H1 (cell line): ENCODE measurements at regions not wholly inside any gene's neighbourhood (a gene's known extent, or its start where the extent isn't known, plus 50 kb on each side); places are given as distances from the start of the nearest gene placed in this dataset.
"Not testable (repeated sequence)": the region's sequence is repeated elsewhere in the genome, so short reads cannot be mapped to it uniquely, and the experiment has no call there.

ENCODE experiments used
- CTCF ChIA-PET: fragments of 300-600 bp; sonication (Branson Sonifier 250); formaldehyde crosslinking; loops from one replicate; lab custom pipeline; 2021; ENCODE audit not compliant: partially characterized antibody; lab: Charles Lee
- POLR2A ChIA-PET: fragments of 300-600 bp; sonication (Branson Sonifier 250); formaldehyde crosslinking; loops from one replicate; lab custom pipeline; 2021; ENCODE audit warnings: inconsistent platforms; ENCODE audit not compliant: partially characterized antibody; lab: Charles Lee
- DNase-seq, 2 experiments: peaks; one replicate each; pipeline versions ENCODE4 v3.0.0 to v3.0.0-alpha.2; 2010 to 2022; ENCODE audit warnings: low spot score in 2 of 2, low read depth in 1 of 2, mixed read lengths in 1 of 2
- FAIRE-seq: peaks from 2 replicates; lab custom pipeline; 2011; peaks lifted over from hg19 to GRCh38; lab: Jason Lieb, UNC
- H2AFZ ChIP-seq: 2 replicates; pipeline ENCODE4 v1.8.1; 2012; ENCODE audit warnings: low read length, inconsistent platforms
- H2AK5ac ChIP-seq: 2 replicates; pipeline ENCODE4 v1.6.1; 2013; ENCODE audit warnings: low read depth, low read length
- H2BK120ac ChIP-seq: replicated peaks from 2 replicates; pipeline ENCODE3; 2013; ENCODE audit warnings: low read depth, low read length, inconsistent platforms
- H2BK12ac ChIP-seq: 2 replicates; pipeline ENCODE4 v1.6.1; 2013; ENCODE audit warnings: low read depth, low read length
- H2BK15ac ChIP-seq: 2 replicates; pipeline ENCODE4 v1.6.1; 2013; ENCODE audit warnings: low read length
- H2BK20ac ChIP-seq: 2 replicates; pipeline ENCODE4 v1.6.1; 2013; ENCODE audit warnings: low read length
- H2BK5ac ChIP-seq: 2 replicates; pipeline ENCODE4 v1.6.1; 2013; ENCODE audit warnings: low read depth, low read length
- H3K14ac ChIP-seq: 2 replicates; pipeline ENCODE4 v1.6.1; 2013; ENCODE audit warnings: inconsistent platforms; ENCODE audit not compliant: insufficient read length
- H3K18ac ChIP-seq: 2 replicates; pipeline ENCODE4 v1.6.1; 2013; ENCODE audit warnings: low read length; ENCODE audit errors: extremely low read depth
- H3K23ac ChIP-seq: 2 replicates; pipeline ENCODE4 v1.6.1; 2013; ENCODE audit warnings: inconsistent platforms; ENCODE audit not compliant: insufficient read length
- H3K23me2 ChIP-seq: 2 replicates; pipeline ENCODE4 v1.6.1; 2013; ENCODE audit warnings: low read depth, low read length
- H3K27ac ChIP-seq: 2 replicates; pipeline ENCODE4 v1.6.1; 2011; ENCODE audit warnings: low read depth, low read length, inconsistent platforms
- H3K27me3 ChIP-seq, 4 experiments: replicated peaks in 1 of 4; 1 replicate in 1 of 4; 2 replicates in 3 of 4; pipeline versions ENCODE4 v1.6.1 to v1.8.1; 2011 to 2013; ENCODE audit warnings: low read length in 3 of 4, mild to moderate bottlenecking in 3 of 4, inconsistent platforms in 2 of 4, mixed read lengths in 2 of 4, moderate library complexity in 1 of 4; ENCODE audit not compliant: control insufficient read depth in 3 of 4, insufficient read depth in 3 of 4; ENCODE audit errors: extremely low read depth in 1 of 4
- H3K36me3 ChIP-seq, 4 experiments: 2 replicates each; pipeline versions ENCODE4 v1.6.1 to v1.8.1; 2011 to 2013; ENCODE audit warnings: mild to moderate bottlenecking in 4 of 4, low read length in 3 of 4, moderate library complexity in 2 of 4, control low read depth in 1 of 4, inconsistent platforms in 1 of 4; ENCODE audit not compliant: insufficient read depth in 4 of 4, control insufficient read depth in 2 of 4
- H3K4ac ChIP-seq: replicated peaks from 2 replicates; pipeline ENCODE3; 2013; ENCODE audit warnings: low read length, low read depth, mixed read lengths, inconsistent platforms; ENCODE audit not compliant: insufficient read length
- H3K4me1 ChIP-seq, 4 experiments: replicated peaks in 1 of 4; 1 replicate in 1 of 4; 2 replicates in 3 of 4; pipeline versions ENCODE4 v1.6.1 to v1.8.1; 2011 to 2013; ENCODE audit warnings: low read length in 3 of 4, inconsistent platforms in 2 of 4, mixed read lengths in 1 of 4; ENCODE audit not compliant: insufficient read depth in 4 of 4, control insufficient read depth in 3 of 4
- H3K4me2 ChIP-seq, 2 experiments: 2 replicates each; pipeline versions ENCODE4 v1.6.1 to v1.8.1; 2011 to 2013; ENCODE audit warnings: low read depth in 2 of 2, low read length in 2 of 2, control low read depth in 1 of 2, inconsistent platforms in 1 of 2, mild to moderate bottlenecking in 1 of 2; ENCODE audit not compliant: insufficient read depth in 1 of 2
- H3K4me3 ChIP-seq, 4 experiments: fragments of 200-600, 300-600 bp in 1 of 4; sonication (generic), shearing (Covaris generic), sonication (Bioruptor Twin) in 1 of 4; 2 replicates each; pipeline versions ENCODE4 v1.5.1 to v1.8.1; 2011 to 2016; ENCODE audit warnings: low read length in 4 of 4, low read depth in 3 of 4, control low read depth in 2 of 4, inconsistent platforms in 2 of 4, mild to moderate bottlenecking in 2 of 4, mixed read lengths in 1 of 4, moderate library complexity in 1 of 4; ENCODE audit not compliant: insufficient read depth in 2 of 4; ENCODE audit errors: extremely low read depth in 1 of 4
- H3K56ac ChIP-seq: replicated peaks from 2 replicates; pipeline ENCODE3; 2013; ENCODE audit warnings: low read depth, mild to moderate bottlenecking, mixed read lengths, low read length, inconsistent platforms; ENCODE audit not compliant: insufficient read length
- H3K79me1 ChIP-seq: 2 replicates; pipeline ENCODE4 v1.6.1; 2013; ENCODE audit warnings: low read depth, low read length, control low read depth
- H3K79me2 ChIP-seq, 2 experiments: 2 replicates each; pipeline versions ENCODE4 v1.6.1 to v1.8.1; 2012 to 2013; ENCODE audit warnings: low read length in 2 of 2, mild to moderate bottlenecking in 2 of 2, inconsistent platforms in 1 of 2; ENCODE audit not compliant: insufficient read depth in 2 of 2, control insufficient read depth in 1 of 2
- H3K9ac ChIP-seq, 4 experiments: replicated peaks in 1 of 4; 1 replicate in 1 of 4; 2 replicates in 3 of 4; pipeline versions ENCODE4 v1.6.1 to v1.8.1; 2011 to 2013; ENCODE audit warnings: low read depth in 3 of 4, low read length in 3 of 4, control low read depth in 2 of 4, mild to moderate bottlenecking in 2 of 4, moderate library complexity in 2 of 4, inconsistent platforms in 1 of 4; ENCODE audit errors: extremely low read depth in 1 of 4
- H3K9me3 ChIP-seq, 2 experiments: 2 replicates each; pipeline versions ENCODE4 v1.6.1 to v1.8.1; 2012 to 2013; ENCODE audit warnings: mild to moderate bottlenecking in 2 of 2, moderate library complexity in 2 of 2, control low read depth in 1 of 2, inconsistent platforms in 1 of 2, low read depth in 1 of 2, low read length in 1 of 2, mixed read lengths in 1 of 2; ENCODE audit not compliant: insufficient read depth in 2 of 2
- H4K20me1 ChIP-seq, 2 experiments: replicated peaks in 1 of 2; 2 replicates each; pipeline versions ENCODE3 to v1.8.1; 2011 to 2013; ENCODE audit warnings: inconsistent platforms in 2 of 2, low read length in 2 of 2, mild to moderate bottlenecking in 1 of 2; ENCODE audit not compliant: insufficient read depth in 2 of 2, control insufficient read depth in 1 of 2
- H4K5ac ChIP-seq: 2 replicates; pipeline ENCODE4 v1.6.1; 2013; ENCODE audit warnings: low read length, low read depth, mixed read lengths, inconsistent platforms; ENCODE audit not compliant: insufficient read length
- H4K8ac ChIP-seq: 2 replicates; pipeline ENCODE4 v1.8.0; 2013; ENCODE audit warnings: mild to moderate bottlenecking, moderate library complexity, low read length, inconsistent platforms; ENCODE audit not compliant: insufficient read depth; ENCODE audit errors: extremely low read depth
- H4K91ac ChIP-seq: replicated peaks from 2 replicates; pipeline ENCODE3; 2013; ENCODE audit warnings: low read length, mixed read lengths, inconsistent platforms; ENCODE audit not compliant: insufficient read length
- NANOG ChIP-seq: IDR thresholded peaks from 2 replicates; pipeline ENCODE4 v1.6.1; 2011; ENCODE audit warnings: low read length, low read depth, mild to moderate bottlenecking, inconsistent platforms; ENCODE audit not compliant: insufficient read depth, poor library complexity, severe bottlenecking
- WGBS, 2 experiments: shearing (Covaris generic) in 1 of 2; methylation state at CpG; one replicate each; pipeline versions ENCODE4 v1.1.6 to v1.1.7; 2013 to 2015; ENCODE audit warnings: low lambda C conversion rate in 2 of 2, mixed read lengths in 2 of 2, inconsistent platforms in 1 of 2, low coverage in 1 of 2, missing lambda C conversion rate in 1 of 2; ENCODE audit not compliant: insufficient replicate concordance in 2 of 2, insufficient coverage in 1 of 2, insufficient read length in 1 of 2; ENCODE audit errors: extremely low coverage in 1 of 2, missing lambda C conversion rate in 1 of 2; 5-methylcytosine and 5-hydroxymethylcytosine counted together

- no peak for TF ChIP-seq NANOG
Measured at GRCh38 chr9:118674942-118675341, 694.3 kb downstream of the BRINP1 start (continued).

GRCh38 chr9:118677936-118678653, 691.1 kb downstream of the BRINP1 start:
- FAIRE-seq, CTCF ChIA-PET: not testable (repeated sequence)

More at GRCh38 chr9:118677936-118678653, 691.1 kb downstream of the BRINP1 start:
- H2BK20ac ChIP-seq, H3K27ac ChIP-seq, H2AK5ac ChIP-seq, H4K5ac ChIP-seq, H3K14ac ChIP-seq, H3K79me2 ChIP-seq, H3K36me3 ChIP-seq, H3K18ac ChIP-seq, H2BK15ac ChIP-seq, H3K4me3 ChIP-seq, H2BK12ac ChIP-seq, H4K91ac ChIP-seq, H2AFZ ChIP-seq, H3K4ac ChIP-seq, H3K4me1 ChIP-seq, H3K4me2 ChIP-seq, DNase-seq, POLR2A ChIA-PET, H3K23ac ChIP-seq, H3K79me1 ChIP-seq, H4K8ac ChIP-seq, H3K27me3 ChIP-seq, H4K20me1 ChIP-seq, H3K23me2 ChIP-seq, H3K9ac ChIP-seq, H2BK5ac ChIP-seq, H3K56ac ChIP-seq, H2BK120ac ChIP-seq: not testable (repeated sequence)
- peaks cover 0 to 14% of the 10 kb centered on the region in 2 experiments; a peak in 1 of 4 replicates for H3K9me3 ChIP-seq
- WGBS, 2 experiments = 92% methylated on average over 5 of the region's 47 CpGs; no CpG with 5 or more reads in 1 of the 2 experiments
